ENCODE measurements at regions not wholly inside any gene's neighbourhood (a gene's known extent, or its start where the extent isn't known, plus 50 kb on each side); places are given as distances from the start of the nearest gene placed in this dataset.
"Not testable (repeated sequence)": the region's sequence is repeated elsewhere in the genome, so short reads cannot be mapped to it uniquely, and the experiment has no call there.

- ChIA-PET CTCF (no interaction called here), POLR2A (no interaction called here)
Observed at GRCh38 chr17:71792966-71793365, 327.9 kb upstream of the SOX9 start.

- ChIA-PET CTCF (no interaction called here), POLR2A (no interaction called here)
Observed at GRCh38 chr17:71793518-71793917, 327.3 kb upstream of the SOX9 start.

DNA sequence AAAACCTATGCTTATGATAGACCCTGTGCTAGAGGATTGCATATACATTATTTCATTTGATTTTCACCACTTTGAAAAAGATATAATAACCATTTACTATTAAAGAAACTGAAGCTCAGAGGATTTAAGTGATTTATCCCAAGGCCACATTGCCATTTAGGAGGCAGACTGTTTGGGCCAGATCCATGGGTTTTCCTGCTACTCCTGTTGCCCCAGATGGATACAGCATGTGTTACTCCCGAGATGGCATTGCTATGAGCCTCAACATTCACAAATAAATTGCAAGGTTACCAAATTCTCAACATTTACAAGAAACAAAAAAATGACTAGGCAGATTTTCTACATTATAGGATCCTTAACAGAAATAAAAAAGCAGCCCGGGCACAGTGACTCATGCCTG lies 322.1 kb upstream of the SOX9 start:
- ChIA-PET CTCF (no interaction called here), POLR2A (no interaction called here)

DNA sequence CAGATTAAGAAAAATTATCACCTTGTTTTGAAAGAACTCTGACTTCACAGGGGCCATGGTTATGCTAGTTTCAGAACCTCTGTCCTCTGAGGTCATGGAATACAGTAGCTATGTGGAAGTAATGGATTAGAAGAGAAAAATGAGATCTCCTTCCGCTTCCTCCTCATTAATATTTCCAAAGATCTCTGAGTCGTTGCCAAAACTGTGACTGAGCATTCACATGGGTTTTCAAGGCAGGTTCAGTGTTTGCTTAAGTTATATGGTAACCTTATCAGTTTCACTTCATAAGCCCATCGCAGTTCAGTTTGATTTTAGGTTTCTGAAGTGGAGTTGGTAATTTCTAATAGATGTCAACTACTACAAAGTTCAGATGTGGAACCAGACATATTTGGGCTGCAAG lies 321.2 kb upstream of the SOX9 start:
- ChIA-PET POLR2A (no interaction called here), CTCF (no interaction called here)

GRCh38 chr17:71801301-71801700 lies 319.5 kb upstream of the SOX9 start:
- ChIA-PET POLR2A (no interaction called here), CTCF (no interaction called here)

GRCh38 chr17:71802663-71803062 lies 318.2 kb upstream of the SOX9 start:
- POLR2A ChIA-PET = no interaction called here
- CTCF ChIA-PET = no interaction called here

DNA sequence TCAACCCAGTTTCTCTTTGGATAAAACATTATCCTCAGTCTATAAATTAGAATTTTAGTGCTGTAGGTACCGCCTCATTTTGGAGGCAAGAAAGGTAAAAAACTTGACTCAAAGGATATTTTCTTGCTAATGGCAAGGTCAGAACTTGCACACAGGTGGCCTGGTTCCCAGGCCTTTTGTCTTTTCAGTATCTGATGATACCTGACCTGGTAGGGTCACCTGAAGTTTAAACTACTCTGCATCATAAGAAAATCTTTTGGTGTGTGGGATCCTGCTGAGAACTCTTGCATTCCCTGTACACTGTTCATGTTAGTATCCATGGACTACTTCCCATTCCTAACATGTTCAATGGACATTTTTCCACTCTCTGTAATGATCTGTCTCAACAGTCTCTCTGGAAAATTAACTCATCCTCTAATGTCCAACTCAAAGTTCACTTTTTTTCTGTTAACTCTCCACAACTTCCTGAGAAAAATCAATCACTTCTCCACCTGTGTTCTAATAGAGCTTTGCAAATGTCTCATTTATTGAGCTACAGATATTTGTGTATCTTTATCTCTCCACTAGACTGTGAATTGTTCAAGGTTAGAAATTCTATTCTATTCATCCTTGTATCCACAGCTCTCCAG lies 317.1 kb upstream of the SOX9 start:
- ChIA-PET CTCF (no interaction called here), POLR2A (no interaction called here)

GRCh38 chr17:71809537-71809936 lies 311.3 kb upstream of the SOX9 start:
- POLR2A ChIA-PET = no interaction called here
- CTCF ChIA-PET = no interaction called here

DNA sequence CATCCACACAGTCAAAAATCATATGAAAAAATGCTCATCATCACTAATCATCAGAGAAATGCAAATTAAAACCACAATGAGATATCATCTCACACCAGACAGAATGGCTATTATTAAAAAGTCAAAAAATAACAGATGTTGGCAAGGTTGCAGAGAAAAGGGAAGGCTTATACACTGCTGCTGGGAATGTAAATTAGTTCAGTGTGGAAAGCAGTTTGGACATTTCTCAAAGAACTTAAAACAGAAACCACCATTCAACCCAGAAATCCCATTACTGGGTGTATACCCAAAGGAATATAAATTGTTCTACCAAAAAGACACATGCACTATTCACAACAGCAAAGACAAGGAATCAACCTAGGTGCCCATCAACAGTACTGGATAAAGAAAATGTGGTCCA lies 307.0 kb upstream of the SOX9 start:
- CTCF ChIA-PET, POLR2A ChIA-PET: not testable (repeated sequence)

DNA sequence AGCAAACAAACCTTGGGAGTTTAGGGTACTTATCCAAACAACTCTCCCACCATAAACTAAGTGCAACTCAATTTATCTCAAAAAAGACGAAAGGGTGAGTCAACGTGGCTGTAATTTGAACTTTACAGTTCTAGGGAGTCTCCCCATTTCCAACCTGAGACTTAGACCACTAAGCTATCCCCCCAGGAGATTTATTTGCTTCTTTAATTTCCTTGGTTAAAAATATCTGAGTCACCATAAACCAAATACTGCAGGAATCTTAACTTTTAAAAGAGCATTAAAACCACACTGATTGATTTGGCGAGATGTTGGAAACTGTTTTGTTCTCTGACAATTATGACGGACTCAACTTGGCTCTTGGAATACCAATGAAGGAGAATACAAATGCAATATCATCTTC lies 299.3 kb upstream of the SOX9 start:
- ChIA-PET CTCF (no interaction called here), POLR2A (no interaction called here)

- POLR2A ChIA-PET = no interaction called here
- CTCF ChIA-PET = no interaction called here
Observed at GRCh38 chr17:71824671-71825070, 296.1 kb upstream of the SOX9 start.

DNA sequence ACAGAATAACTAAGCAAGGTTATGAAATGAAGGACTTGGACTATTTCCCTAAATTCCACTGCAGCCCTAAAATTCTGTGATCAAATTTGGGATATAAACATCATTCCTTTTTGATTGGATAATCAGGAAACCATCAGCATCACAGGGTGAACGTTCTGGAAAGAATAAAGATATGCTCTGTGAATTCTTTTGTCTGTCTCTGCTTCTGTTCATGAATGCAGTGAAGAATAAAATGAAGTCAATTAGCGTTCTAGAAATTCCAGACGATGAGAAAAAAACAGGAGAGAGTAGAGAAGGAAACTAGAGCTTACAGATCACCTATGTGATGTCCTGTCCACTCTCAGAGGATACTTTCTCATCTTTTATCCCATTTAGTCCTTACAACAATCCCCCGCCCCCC lies 295.1 kb upstream of the SOX9 start:
- POLR2A ChIA-PET = no interaction called here

DNA sequence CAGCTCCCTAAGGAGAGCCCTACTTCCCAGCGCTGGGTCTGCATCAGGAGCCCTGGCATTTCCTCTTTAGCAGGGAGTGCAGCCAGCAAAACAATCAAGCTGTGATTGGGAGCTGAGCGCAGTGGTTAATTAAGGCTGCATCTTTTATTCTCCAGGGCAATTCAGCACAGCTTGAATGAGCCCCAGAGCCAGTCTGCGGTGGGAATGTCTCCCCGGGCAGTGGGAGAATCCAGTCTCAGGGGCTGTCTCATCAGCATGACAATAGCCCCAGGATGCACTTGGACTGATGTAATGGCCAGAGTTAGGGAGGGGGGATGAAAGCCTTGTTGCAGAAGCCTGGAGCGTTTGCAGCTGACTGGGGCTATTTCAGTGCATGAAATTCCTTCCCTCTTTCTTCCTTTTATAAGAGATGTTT lies 292.6 kb upstream of the SOX9 start:
- POLR2A ChIA-PET = no interaction called here
- CTCF ChIA-PET = no interaction called here

More for the DNA sequence above, 295.1 kb upstream of the SOX9 start:
- CTCF ChIA-PET = interaction anchor here (0.7 kb wide), 1 partner anchor 723 kb away, joined by 3 read pairs; no protein-coding TSS in a partner anchor

DNA sequence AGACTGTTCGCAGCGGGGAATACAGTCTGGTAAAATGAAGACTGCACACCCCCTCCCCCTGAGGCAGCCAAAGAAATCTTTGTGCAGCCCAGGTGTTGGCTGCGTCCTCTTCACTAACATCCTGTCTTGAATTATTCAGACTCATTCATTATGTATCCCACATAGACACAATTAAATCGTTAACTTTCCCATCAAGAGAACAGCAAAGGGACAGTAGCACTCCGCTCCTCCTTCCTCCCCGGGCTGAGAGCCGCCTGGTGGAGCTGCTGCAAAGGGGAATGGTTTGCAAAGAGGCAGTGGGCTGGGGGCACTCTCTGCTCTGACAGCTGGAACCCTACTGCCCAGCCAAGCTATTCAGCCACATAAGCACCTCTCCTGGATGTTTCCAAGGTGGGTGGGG lies 290.0 kb upstream of the SOX9 start:
- POLR2A ChIA-PET = no interaction called here
- CTCF ChIA-PET = no interaction called here

DNA sequence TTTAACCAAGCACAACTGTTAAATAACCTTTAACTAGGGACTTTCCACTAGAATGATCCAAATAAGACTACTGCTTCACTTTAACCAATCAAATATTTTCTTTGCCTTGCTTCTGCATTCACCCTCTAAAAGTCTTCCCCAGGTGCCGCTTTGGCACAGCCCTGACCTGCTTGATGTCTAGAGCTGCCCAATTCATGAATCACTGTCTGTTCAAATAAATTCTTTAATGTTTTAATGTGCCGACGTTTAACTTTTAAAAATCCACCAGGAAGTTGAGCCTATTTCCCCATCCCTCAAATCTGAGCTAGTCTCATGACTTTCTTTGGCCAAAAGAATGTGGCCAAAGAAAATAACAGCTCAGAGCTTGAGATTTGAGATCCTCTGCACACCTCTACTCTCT lies 277.8 kb upstream of the SOX9 start:
- ChIA-PET POLR2A (no interaction called here), CTCF (no interaction called here)

DNA sequence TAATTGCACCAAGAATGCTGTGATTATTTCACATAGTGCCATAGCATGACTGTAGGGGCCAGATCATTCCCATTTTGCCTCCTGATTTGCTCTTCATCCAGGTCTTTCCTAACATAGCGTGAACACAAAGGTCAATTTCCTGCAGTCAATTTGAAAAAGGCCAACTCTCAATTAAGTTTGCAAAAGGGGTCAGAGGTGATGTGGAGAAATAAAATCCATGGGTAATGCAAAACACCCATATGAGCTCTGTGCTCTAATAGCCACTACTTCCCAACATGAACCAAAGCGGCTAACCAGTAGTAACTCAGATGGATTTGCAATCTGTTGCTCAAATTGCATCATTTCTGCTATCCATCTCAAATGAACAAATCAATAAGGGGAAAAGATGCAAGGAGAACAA lies 275.5 kb upstream of the SOX9 start:
- CTCF ChIA-PET = no interaction called here
- POLR2A ChIA-PET = no interaction called here

- ChIA-PET CTCF (no interaction called here), POLR2A (no interaction called here)
Observed at GRCh38 chr17:71846561-71847110, 274.2 kb upstream of the SOX9 start.

GRCh38 chr17:71849783-71850768 lies 270.7 kb upstream of the SOX9 start:
- ChIA-PET POLR2A (no interaction called here), CTCF (no interaction called here)

DNA sequence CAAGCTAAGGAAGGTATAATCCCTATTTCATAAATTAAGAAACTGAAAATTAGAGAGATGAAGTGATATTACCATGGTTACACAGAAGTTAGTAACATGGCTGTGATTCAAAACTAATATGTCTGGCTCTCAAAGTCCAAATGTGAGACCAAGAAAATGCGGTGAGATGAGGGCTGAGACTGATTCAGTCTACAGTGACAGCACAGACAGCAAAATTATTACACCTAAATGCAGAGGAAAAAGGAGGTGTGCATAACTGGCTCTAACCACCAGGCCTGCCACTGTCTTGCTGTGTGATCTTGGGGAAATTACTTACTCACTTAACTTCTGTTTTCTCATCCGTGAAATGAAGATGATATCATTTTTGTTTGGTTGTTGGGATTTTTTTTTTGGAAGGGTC lies 270.0 kb upstream of the SOX9 start:
- CTCF ChIA-PET = no interaction called here
- POLR2A ChIA-PET = no interaction called here

DNA sequence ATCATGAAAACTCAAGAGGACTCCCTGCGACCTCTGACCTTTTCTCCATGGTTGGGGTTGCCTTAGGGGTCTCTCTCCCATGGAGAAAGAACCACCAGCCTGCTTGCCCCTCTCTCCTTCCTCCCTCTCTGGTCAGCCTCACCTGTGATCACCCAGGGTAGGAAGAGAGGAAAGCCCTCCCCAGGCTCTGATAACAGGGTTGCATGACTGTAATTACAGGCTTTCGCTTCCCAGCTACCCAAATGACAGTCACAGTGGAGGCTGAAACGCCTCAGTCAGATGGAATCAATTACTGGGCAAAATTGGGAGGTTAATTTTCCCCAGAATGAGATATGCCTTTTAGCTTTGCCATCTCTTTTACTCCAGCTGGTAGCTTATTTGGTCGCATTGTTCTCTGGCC lies 265.8 kb upstream of the SOX9 start:
- POLR2A ChIA-PET = no interaction called here
- CTCF ChIA-PET = no interaction called here

DNA sequence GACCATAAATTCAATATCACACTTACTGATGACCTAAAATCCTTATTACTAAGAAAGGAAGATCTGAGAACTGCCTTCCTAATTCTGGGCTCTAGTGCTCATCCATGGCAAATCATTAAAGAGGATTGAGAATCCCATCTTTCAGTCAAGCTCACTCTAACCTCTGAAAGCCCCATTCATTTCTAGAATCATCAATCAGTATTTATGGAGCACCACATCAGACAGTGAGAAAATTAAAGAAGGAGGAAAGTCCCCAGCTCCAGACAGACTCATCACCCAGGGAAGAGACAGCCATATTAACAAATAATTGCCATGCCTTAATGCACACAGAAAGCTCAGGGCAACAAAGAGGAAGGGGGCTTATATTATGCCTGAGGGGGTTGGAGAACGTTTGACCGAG lies 256.1 kb upstream of the SOX9 start:
- CTCF ChIA-PET = no interaction called here
- POLR2A ChIA-PET = no interaction called here

GRCh38 chr17:71866095-71866494 lies 254.7 kb upstream of the SOX9 start:
- POLR2A ChIA-PET = no interaction called here
- CTCF ChIA-PET = no interaction called here

Measured in activated CD8-positive, alpha-beta memory T cell treated with anti-CD3 and anti-CD28 coated beads for 36 hours (primary cell).